ENCODE measurements at regions not wholly inside any gene's neighbourhood (a gene's known extent, or its start where the extent isn't known, plus 50 kb on each side); places are given as distances from the start of the nearest gene placed in this dataset.

DNA sequence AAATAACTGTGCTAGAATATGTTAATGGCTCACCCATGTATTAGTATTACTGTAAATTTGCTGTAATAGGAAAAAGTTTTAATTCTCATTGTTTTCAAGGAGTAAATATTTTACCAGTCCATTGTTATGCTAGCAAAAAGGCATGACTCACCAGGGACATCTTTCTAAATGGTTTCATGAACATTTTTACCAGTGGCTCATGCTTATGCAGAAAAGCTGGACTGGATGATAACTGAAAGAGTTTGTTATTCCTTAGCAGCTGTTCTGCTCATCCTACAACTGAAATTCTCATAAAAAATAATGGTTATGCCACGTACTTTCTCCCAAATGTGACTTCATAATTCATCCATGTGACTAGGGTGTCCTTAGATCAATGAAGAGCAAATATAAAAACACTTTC lies 111.9 kb upstream of the PCDH18 start:
- Histone ChIP-seq H3K4me3 (no peak overlapping the region), H3K9me3 (no peaks in the 10 kb centered on the region), H3K36me3 (no peaks in the 10 kb centered on the region), H3K4me1 (no peaks in the 10 kb centered on the region), H3K27ac (no peak overlapping the region), H3K27me3 (no peaks in the 10 kb centered on the region)
- DNase-seq (no peak), ATAC-seq (ENCODE audit: low FRiP score in 2 of 2) (no peak)
- TF ChIP-seq POLR2AphosphoS5 (IDR thresholded peaks at IDR 0.05) (no peak), POLR2A (IDR thresholded peaks at IDR 0.05) (no peak), EP300 (IDR thresholded peaks at IDR 0.05) (no peak)
- TF ChIP-seq, protein P1, sequence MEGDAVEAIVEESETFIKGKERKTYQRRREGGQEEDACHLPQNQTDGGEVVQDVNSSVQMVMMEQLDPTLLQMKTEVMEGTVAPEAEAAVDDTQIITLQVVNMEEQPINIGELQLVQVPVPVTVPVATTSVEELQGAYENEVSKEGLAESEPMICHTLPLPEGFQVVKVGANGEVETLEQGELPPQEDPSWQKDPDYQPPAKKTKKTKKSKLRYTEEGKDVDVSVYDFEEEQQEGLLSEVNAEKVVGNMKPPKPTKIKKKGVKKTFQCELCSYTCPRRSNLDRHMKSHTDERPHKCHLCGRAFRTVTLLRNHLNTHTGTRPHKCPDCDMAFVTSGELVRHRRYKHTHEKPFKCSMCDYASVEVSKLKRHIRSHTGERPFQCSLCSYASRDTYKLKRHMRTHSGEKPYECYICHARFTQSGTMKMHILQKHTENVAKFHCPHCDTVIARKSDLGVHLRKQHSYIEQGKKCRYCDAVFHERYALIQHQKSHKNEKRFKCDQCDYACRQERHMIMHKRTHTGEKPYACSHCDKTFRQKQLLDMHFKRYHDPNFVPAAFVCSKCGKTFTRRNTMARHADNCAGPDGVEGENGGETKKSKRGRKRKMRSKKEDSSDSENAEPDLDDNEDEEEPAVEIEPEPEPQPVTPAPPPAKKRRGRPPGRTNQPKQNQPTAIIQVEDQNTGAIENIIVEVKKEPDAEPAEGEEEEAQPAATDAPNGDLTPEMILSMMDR (IDR thresholded peaks at IDR 0.05) = no peak
- 60 to 83% methylated on average over 1 of the region's 1 CpG for WGBS, 2 donors

DNA sequence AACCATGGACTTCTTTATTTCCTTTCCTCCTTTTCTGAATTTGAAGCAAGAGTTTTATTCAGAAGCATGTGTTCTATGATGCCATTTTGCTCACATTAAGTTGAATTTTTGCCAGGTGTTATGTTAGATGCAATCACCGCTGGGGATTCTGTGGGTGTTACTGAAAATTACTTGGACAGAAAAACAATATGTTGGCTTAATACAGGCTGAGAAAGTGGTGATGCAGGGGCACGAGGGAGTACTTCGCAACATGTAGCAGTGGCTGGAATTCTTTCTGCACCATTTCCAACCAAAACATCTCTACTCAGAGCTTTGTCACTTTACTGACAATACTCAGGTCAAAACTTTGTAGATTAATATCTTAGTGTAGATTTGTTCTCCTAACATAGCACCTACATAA lies 109.2 kb upstream of the PCDH18 start:
- WGBS, 2 donors = 82 to 88% methylated on average over 3 of the region's 3 CpGs
- DNase-seq = no peak
- ATAC-seq (ENCODE audit: low FRiP score in 2 of 2) = peak in 1 of 2 donors; percentile 60
- no peak overlapping the region for H3K4me3 ChIP-seq
- TF ChIP-seq POLR2AphosphoS5 (IDR thresholded peaks at IDR 0.05) = no peak
- no peak for TF ChIP-seq POLR2A (IDR thresholded peaks at IDR 0.05)
- TF ChIP-seq, protein P1 (IDR thresholded peaks at IDR 0.05) = no peak
- TF ChIP-seq EP300 (IDR thresholded peaks at IDR 0.05) = no peak
- H3K27ac ChIP-seq = no peak overlapping the region
- no peaks in the 10 kb centered on the region for H3K4me1 ChIP-seq
- no peaks in the 10 kb centered on the region for H3K27me3 ChIP-seq
- H3K36me3 ChIP-seq = no peaks in the 10 kb centered on the region
- no peaks in the 10 kb centered on the region for H3K9me3 ChIP-seq

DNA sequence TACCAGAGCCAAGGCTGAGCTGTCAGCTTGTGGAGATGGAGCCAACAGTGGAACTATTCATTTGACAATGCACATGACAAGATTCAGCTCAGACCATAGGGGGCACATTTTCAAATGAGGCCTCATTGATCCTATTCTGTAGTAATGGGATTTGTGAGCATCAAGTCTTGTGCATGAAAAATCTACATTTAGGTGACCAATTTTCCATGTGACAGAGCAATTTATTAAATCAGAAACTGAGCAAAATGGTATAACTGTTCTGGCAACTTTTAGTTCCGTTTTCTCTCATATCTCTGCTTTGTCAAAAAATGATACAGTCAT lies 108.5 kb upstream of the PCDH18 start:
- Histone ChIP-seq H3K27me3 (no peaks in the 10 kb centered on the region), H3K9me3 (no peaks in the 10 kb centered on the region), H3K4me1 (no peaks in the 10 kb centered on the region), H3K36me3 (no peaks in the 10 kb centered on the region), H3K4me3 (no peak overlapping the region), H3K27ac (no peak overlapping the region)
- ATAC-seq (ENCODE audit: low FRiP score in 2 of 2) (no peak), DNase-seq (no peak)
- no peak for TF ChIP-seq POLR2AphosphoS5 (IDR thresholded peaks at IDR 0.05)
- no peak for TF ChIP-seq EP300 (IDR thresholded peaks at IDR 0.05)
- TF ChIP-seq, protein P1 (IDR thresholded peaks at IDR 0.05) = no peak
- no peak for TF ChIP-seq POLR2A (IDR thresholded peaks at IDR 0.05)
- 79 to 84% methylated on average over 1 of the region's 1 CpG for WGBS, 2 donors

DNA sequence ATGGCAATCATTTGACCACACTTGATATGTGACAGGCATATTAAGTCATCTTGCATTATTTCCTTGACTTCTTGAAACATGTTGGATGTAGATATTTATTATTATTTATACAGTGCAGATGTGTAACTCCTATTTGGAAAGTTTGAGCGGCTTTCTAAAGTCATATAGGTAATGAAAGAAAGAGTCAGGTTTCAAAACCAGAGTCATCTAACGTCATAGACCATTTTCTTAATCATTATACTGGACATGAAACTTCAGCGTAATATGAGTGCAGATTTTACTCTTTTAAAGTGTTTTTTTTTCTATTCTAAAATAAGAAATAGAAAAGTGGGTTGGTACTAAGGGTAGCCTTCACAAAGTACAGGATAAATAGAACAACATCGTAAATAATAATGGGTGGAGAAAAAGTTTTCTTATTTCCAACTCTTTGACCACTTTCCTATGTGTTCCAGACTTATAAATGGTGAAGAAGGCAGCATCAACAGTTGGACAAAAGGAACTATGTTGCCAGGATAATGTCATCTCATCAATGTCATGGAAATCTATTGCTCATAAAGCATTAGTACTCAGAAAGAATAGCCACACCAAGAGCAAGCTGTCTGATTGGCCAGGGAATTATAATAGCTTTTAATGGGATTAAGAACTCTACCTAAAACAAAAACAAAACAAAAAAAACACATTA lies 108.0 kb upstream of the PCDH18 start:
- no peak for DNase-seq
- H3K27me3 ChIP-seq = no peaks in the 10 kb centered on the region
- whole genome bisulfite sequencing, 2 donors = 87 to 98% methylated on average over 4 of the region's 4 CpGs

More for the DNA sequence above, 108.0 kb upstream of the PCDH18 start:
- TF ChIP-seq, protein P1 (IDR thresholded peaks at IDR 0.05) = no peak
- TF ChIP-seq POLR2AphosphoS5 (IDR thresholded peaks at IDR 0.05) (no peak), EP300 (IDR thresholded peaks at IDR 0.05) (no peak), POLR2A (IDR thresholded peaks at IDR 0.05) (no peak)
- no peaks in the 10 kb centered on the region for H3K4me1 ChIP-seq
- no peak for ATAC-seq (ENCODE audit: low FRiP score in 2 of 2)
- H3K9me3 ChIP-seq = no peaks in the 10 kb centered on the region
- H3K4me3 ChIP-seq = no peak overlapping the region
- H3K27ac ChIP-seq = no peak overlapping the region
- H3K36me3 ChIP-seq = no peaks in the 10 kb centered on the region

Data from upper lobe of left lung (tissue), 6 donors.